Psoas muscle (tissue), 7 donors: ENCODE measurements at regions not wholly inside any gene's neighbourhood (a gene's known extent, or its start where the extent isn't known, plus 50 kb on each side); places are given as distances from the start of the nearest gene placed in this dataset.

Source experiments
- ATAC-seq, 4 donors: fragments of 200-7000 bp; cut with Tn5 transposase; one replicate each; pipeline ENCODE4 v1.9.1; 2020; ENCODE audit warnings: moderate library complexity in 3 of 4, mild to moderate bottlenecking in 2 of 4
- DNase-seq, 2 donors: peaks; one replicate each; pipeline ENCODE4 v3.0.0-alpha.2; 2020
- H3K27ac ChIP-seq: fragments of 200-600 bp; one replicate; pipeline ENCODE4 v1.8.0; 2022
- H3K27me3 ChIP-seq, 3 donors: fragments of 200-600 bp in 1 of 3; one replicate each; pipeline versions ENCODE4 v1.6.1 to v1.8.0; 2013 to 2022; ENCODE audit warnings: low read length in 2 of 3, mild to moderate bottlenecking in 2 of 3, moderate library complexity in 1 of 3; ENCODE audit not compliant: insufficient read depth in 3 of 3
- H3K36me3 ChIP-seq, 2 donors: fragments of 200-600 bp in 1 of 2; one replicate each; pipeline versions ENCODE4 v1.6.1 to v1.8.0; 2013 to 2022; ENCODE audit warnings: low read depth in 1 of 2, mild to moderate bottlenecking in 1 of 2, moderate library complexity in 1 of 2; ENCODE audit not compliant: insufficient read depth in 1 of 2
- H3K4me1 ChIP-seq: fragments of 200-600 bp; one replicate; pipeline ENCODE4 v1.8.0; 2022
- H3K4me3 ChIP-seq: fragments of 200-600 bp; one replicate; pipeline ENCODE4 v1.8.0; 2022; ENCODE audit warnings: mild to moderate bottlenecking
- H3K9me3 ChIP-seq: fragments of 200-600 bp; one replicate; pipeline ENCODE4 v1.8.0; 2022
- WGBS, 3 donors: extraction: QIAGEN DNeasy Blood & Tissue Kit; methylation state at CpG; one replicate each; pipeline versions ENCODE4 v1.1.6 to v1.1.7; 2013; 5-methylcytosine and 5-hydroxymethylcytosine counted together
- intact Hi-C, 2 donors: fragments of 100-400 bp; cut with DNase I; formaldehyde crosslinking; loops; one replicate each; pipeline versions ENCODE4 v1.11.0 to v1.14.2; 2022
- TF ChIP-seq, protein P1 (sequence below): fragments of 200-600 bp; IDR thresholded peaks from one replicate; pipeline ENCODE4 v1.8.0; 2022; ENCODE audit warnings: antibody characterized with exemption
- donor health status: healthy with polysubstance abuse.
- donor health status: DM: no; HTN: no; CAD: no; lungs with moderate emphysema.
- donor health status: Bipolar disorder and iron deficiency.
- donor health status: healthy.
- donor health status: DM: yes; HTN: yes; CAD: no.
- donor health status: DM: no; HTN: no; CAD: no.
- donor health status: DM: yes; HTN: yes; CAD: no.

DNA sequence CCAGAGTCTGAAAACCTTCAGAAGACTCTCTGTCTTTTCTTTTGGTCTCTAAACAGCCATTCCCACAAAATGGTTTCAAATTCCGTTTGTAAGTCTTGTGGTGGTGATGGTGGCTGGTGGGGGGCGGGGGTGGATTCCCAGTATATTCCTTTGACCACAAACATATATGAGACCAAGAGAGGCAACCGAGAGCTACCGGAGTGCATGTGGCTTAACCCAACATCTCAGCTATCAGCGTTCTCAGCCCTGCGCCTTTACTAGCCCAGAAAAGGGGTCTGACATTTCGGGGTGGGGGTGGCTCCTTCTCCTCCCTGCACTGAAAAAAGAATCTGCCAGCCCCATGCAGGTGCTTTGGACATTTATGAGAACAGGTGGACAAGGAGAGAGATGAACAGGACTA is 621.1 kb downstream of the ACTR3B start:
- H3K4me3 ChIP-seq, result no peak overlapping the region
- WGBS, 3 donors, result 61 to 71% (median 62%) methylated on average over 7 of the region's 7 CpGs
- no peaks in the 10 kb centered on the region for H3K27me3 ChIP-seq
- DNase-seq (no peak), ATAC-seq (no peak)
- intact Hi-C loops, result no loop called here
- no peaks in the 10 kb centered on the region for H3K4me1 ChIP-seq
- H3K9me3 ChIP-seq, result no peaks in the 10 kb centered on the region
- H3K27ac ChIP-seq, result no peak overlapping the region
- TF ChIP-seq, protein P1, sequence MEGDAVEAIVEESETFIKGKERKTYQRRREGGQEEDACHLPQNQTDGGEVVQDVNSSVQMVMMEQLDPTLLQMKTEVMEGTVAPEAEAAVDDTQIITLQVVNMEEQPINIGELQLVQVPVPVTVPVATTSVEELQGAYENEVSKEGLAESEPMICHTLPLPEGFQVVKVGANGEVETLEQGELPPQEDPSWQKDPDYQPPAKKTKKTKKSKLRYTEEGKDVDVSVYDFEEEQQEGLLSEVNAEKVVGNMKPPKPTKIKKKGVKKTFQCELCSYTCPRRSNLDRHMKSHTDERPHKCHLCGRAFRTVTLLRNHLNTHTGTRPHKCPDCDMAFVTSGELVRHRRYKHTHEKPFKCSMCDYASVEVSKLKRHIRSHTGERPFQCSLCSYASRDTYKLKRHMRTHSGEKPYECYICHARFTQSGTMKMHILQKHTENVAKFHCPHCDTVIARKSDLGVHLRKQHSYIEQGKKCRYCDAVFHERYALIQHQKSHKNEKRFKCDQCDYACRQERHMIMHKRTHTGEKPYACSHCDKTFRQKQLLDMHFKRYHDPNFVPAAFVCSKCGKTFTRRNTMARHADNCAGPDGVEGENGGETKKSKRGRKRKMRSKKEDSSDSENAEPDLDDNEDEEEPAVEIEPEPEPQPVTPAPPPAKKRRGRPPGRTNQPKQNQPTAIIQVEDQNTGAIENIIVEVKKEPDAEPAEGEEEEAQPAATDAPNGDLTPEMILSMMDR, result no peak
- no peaks in the 10 kb centered on the region for H3K36me3 ChIP-seq

DNA sequence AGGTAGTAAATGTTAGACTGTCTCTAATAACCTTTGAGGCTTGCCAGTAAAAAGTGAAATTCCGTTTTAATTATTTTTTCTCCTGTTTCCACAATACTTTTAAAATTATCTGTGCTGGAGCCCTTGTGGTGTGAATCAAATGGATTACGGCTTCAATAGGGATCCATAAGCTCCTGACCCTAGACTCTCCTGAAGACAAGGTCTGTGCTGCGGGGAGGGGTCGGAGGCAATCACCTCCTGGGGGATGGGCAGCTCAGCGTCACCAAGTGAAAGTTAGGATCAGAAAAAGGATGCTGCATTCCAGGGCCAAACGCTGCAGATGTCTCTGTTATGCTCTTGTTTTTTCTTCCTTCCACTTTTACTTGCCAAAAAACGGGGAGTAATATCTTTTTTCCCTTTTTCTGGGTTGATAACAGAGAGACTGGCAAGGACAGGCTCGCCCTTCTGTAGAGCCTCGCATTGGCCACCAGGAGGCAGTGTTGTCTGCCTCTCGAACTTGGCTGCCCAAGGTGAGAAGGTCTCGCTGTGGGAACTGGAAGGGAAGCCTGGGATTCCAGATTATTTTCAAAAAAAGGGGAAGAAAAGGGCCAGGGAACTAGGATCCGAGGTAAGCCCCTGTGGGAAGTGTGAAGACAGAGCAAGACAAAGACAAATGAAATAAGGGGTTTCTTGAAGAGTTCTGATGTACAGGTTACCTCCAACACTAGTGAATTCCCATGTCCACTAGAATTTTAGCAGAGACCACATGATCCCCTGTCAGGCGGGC is 621.9 kb downstream of the ACTR3B start:
- no peaks in the 10 kb centered on the region for H3K36me3 ChIP-seq
- H3K4me1 ChIP-seq, result no peaks in the 10 kb centered on the region
- H3K9me3 ChIP-seq, result no peaks in the 10 kb centered on the region
- peak in 1 of 2 donors; percentile 51 for DNase-seq
- intact Hi-C loops, result no loop called here
- 17 to 19% (median 18%) methylated on average over 13 of the region's 13 CpGs for WGBS, 3 donors
- TF ChIP-seq, protein P1, result peak; percentile 43
- peak in 1 of 4 donors; percentile 45 for ATAC-seq
- no peak overlapping the region for H3K27ac ChIP-seq
- H3K4me3 ChIP-seq, result no peak overlapping the region
- H3K27me3 ChIP-seq, result no peaks in the 10 kb centered on the region

DNA sequence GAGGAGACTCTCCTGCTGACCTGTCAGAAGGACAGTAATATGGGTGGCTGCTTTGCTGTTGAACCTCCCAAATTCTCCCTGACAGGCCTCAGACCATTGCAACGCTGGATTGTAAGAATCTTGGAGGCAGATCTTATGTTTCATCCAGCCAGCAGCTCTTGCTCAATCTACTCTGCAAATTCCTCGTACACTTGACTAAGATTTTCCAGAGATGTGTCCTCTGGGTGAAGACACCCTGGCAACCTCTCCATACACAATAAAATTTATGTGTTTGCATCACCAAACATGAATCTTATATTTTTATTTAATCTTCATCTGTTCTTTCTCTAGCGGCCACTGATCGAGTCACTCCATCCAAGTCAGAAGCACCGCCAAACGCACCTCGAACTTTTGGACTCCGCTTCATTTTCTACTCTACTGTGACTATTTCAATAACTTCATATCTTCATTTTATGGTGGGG is 623.1 kb downstream of the ACTR3B start:
- H3K4me1 ChIP-seq, result no peaks in the 10 kb centered on the region
- H3K27ac ChIP-seq, result no peak overlapping the region
- TF ChIP-seq, protein P1, result no peak
- no peaks in the 10 kb centered on the region for H3K27me3 ChIP-seq
- DNase-seq, result no peak
- no peaks in the 10 kb centered on the region for H3K36me3 ChIP-seq
- H3K9me3 ChIP-seq, result no peaks in the 10 kb centered on the region
- no peak overlapping the region for H3K4me3 ChIP-seq
- 66 to 78% (median 75%) methylated on average over 8 of the region's 8 CpGs for WGBS, 3 donors
- intact Hi-C loops, result no loop called here
- ATAC-seq, result peak in 2 of 4 donors; percentile 36 to 54

DNA sequence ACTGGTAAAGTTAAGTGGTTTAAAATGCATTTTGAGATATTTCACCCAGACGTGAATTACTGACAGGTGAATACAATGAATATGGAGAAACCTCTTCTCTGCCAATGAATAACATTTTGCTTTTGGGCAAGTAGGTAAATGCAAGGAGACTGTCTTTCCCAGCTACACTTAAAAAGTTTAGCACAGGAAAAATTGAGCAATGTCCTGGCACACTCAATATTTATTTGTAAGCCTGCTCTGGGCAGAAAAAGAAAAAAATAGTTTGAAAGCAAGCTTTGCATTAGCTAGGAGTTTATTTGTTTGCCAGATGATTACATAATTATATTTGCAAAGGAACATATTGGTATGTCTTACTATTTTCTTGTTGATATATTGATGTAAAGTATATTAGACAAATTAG is 624.2 kb downstream of the ACTR3B start:
- Histone ChIP-seq H3K4me3 (no peak overlapping the region), H3K9me3 (no peaks in the 10 kb centered on the region), H3K27me3 (no peaks in the 10 kb centered on the region), H3K4me1 (no peaks in the 10 kb centered on the region), H3K27ac (no peak overlapping the region), H3K36me3 (no peaks in the 10 kb centered on the region)
- DNase-seq (no peak), ATAC-seq (no peak)
- intact Hi-C loops, result no loop called here
- TF ChIP-seq, protein P1, result no peak
- 53 to 70% (median 56%) methylated on average over 1 of the region's 1 CpG for WGBS, 3 donors

DNA sequence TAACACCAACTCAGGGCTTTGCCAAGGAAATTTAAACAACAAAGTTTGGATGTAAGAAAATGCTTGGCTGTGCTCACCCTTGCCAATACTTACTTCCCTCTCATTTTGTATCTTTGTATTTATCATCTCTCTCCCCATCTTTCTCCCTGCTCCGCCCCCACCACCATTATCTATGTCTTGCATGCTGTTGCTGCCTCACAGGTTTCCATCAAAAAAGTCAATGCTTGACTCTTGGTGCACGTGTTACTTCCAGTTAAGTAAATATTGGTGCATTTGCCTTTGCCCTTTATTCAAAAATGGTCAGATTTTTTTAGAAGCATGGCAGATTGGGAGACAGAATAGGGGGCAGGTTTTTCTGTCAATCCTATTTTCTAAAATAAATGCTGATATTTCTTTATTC is 626.0 kb downstream of the ACTR3B start:
- DNase-seq (no peak), ATAC-seq (no peak)
- H3K4me3 ChIP-seq, result no peak overlapping the region
- TF ChIP-seq, protein P1, result no peak
- intact Hi-C loops, result no loop called here
- no peak overlapping the region for H3K27ac ChIP-seq
- no peaks in the 10 kb centered on the region for H3K36me3 ChIP-seq
- no peaks in the 10 kb centered on the region for H3K4me1 ChIP-seq
- H3K27me3 ChIP-seq, result no peaks in the 10 kb centered on the region
- 25 to 56% (median 43%) methylated on average over 2 of the region's 2 CpGs for WGBS, 3 donors
- H3K9me3 ChIP-seq, result no peaks in the 10 kb centered on the region
